ENCODE measurements at regions not wholly inside any gene's neighbourhood (a gene's known extent, or its start where the extent isn't known, plus 50 kb on each side); places are given as distances from the start of the nearest gene placed in this dataset.

GRCh38 chr2:151056870-151057269 is 204.8 kb downstream of the RBM43 start:
- TF ChIP-seq CTCF (IDR thresholded peaks at IDR 0.05): no peak
- no peak for TF ChIP-seq POLR2A (IDR thresholded peaks at IDR 0.05)

Data from testis (tissue), 2 donors.